GM21367 (cell line): ENCODE measurements at regions not wholly inside any gene's neighbourhood (a gene's known extent, or its start where the extent isn't known, plus 50 kb on each side); places are given as distances from the start of the nearest gene placed in this dataset.
"Not testable (repeated sequence)": the region's sequence is repeated elsewhere in the genome, so short reads cannot be mapped to it uniquely, and the experiment has no call there.

Source experiments
- ATAC-seq: cut with Tn5 transposase; IDR thresholded peaks from one replicate; pipeline ENCODE4 v1.9.1; 2021; ENCODE audit not compliant: unreplicated experiment

DNA sequence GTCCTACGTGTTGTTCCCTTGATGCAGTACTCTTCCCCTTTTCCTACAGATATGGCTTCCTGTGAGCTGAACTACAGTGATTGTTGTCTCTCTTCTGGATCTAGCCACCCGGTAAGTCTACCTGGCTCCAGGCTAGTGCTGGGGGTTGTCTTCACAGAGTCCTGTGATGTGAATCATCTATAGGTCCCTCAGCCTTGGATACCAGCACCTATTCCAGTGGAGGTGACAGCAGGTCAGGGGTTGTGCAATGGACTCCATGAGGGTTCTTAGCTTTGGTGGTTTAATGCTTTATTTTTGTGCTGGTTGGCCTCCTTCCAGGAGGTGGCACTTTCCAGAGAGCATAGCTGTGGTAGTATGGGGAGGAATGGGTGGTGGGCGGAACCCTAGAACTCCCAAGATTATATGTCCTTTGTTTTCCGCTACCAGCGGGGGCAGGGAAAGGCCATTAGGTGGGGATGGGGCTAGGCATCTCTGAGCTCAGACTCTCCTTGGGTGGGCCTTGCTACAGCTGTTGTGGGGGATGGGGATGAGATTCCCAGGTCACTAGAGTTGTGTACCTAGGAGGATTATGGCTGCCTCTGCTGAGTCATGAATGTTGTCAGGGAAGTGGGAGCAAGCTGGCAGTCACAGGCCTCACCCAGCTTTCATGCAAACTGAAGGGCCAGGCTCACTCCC lies 121.4 kb upstream of the ANKRD50 start:
- ATAC-seq = no peak

DNA sequence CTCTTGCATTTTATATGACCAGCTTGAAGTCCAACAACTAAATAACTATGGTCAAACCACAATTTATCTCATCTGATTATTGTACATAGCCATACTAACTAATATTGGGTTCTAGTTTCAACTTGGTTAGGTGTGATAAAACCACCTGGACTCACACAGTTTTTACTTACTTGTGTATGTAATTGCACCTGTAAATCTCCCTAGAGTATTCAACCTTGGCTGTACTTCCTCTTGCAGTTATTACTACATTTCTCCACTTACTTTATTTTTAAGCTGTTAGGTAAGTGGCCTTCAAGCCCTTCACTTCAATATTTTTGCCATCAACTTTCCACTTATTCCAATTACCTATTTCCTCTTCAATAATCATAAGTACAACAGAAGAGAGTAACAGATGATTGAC lies 115.8 kb upstream of the ANKRD50 start:
- no peak for ATAC-seq

GRCh38 chr4:124817531-124817930 lies 105.0 kb upstream of the ANKRD50 start:
- ATAC-seq = no peak

GRCh38 chr4:124812203-124812602 lies 99.7 kb upstream of the ANKRD50 start:
- not testable (repeated sequence) for ATAC-seq

GRCh38 chr4:124810827-124811226 lies 98.3 kb upstream of the ANKRD50 start:
- ATAC-seq = no peak

GRCh38 chr4:124807421-124807820 lies 94.9 kb upstream of the ANKRD50 start:
- no peak for ATAC-seq

GRCh38 chr4:124806403-124806802 lies 93.9 kb upstream of the ANKRD50 start:
- no peak for ATAC-seq

GRCh38 chr4:124804584-124804983 lies 92.1 kb upstream of the ANKRD50 start:
- peak; percentile 73 for ATAC-seq

- no peak for ATAC-seq
These were observed 91.5 kb upstream of the ANKRD50 start for GRCh38 chr4:124804041-124804440.

DNA sequence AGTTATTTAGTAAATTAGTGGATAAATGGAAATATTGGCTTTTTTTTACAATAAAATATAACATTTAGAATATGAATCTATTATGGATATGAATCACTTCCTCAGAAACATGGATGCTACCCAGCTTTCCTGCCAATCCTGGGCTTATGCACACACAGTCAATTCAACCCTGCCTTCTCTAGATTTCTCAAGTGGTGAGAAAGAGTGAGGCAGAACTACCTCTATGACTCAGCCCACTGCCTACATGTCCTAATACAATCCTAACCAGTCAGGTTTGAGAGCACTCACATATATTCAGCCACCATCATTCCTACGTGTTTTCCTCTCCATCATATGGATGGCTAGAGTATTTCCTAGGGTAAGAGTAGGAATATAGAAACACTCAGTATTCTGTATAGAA lies 91.1 kb upstream of the ANKRD50 start:
- no peak for ATAC-seq

DNA sequence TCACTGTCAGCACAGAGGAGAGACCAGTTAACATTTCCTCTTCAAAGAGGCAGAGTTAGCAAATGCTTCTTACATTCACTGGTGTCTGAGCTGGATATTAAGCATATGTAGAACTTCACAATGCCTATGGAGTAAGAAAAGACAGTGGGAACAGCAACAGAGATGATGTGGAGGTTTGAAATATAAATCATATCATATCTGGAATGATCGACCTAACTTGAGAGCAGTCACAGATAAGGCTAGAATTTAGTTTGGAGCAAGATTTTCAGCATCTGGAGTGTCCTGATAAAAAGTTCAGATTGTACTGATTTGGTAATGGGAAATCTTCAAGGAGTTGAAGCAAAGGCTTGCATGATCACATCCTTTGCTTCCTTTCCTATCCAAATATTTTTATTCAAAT lies 90.5 kb upstream of the ANKRD50 start:
- no peak for ATAC-seq

GRCh38 chr4:124797223-124797622 lies 84.7 kb upstream of the ANKRD50 start:
- ATAC-seq = no peak

DNA sequence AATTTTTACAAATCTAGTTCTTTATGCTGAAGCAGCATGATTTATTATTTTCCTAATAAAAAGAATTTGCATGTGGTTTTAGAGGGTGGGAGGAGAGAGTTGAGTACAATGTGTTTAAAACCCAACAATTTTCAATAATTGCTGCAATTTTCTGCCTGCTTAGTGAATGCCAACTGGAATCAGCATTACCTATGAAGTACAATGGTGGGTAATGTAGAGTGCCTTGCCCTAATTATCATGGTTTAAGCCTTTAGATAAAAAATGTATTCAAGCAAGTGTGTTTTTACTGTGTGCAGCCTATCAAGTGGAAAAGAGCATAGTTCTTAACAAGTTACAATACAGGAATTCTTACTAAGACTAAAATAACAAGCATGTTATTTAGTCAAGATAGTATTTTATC lies 77.9 kb upstream of the ANKRD50 start:
- no peak for ATAC-seq

- no peak for ATAC-seq
These were observed 74.1 kb upstream of the ANKRD50 start for GRCh38 chr4:124786634-124787033.

DNA sequence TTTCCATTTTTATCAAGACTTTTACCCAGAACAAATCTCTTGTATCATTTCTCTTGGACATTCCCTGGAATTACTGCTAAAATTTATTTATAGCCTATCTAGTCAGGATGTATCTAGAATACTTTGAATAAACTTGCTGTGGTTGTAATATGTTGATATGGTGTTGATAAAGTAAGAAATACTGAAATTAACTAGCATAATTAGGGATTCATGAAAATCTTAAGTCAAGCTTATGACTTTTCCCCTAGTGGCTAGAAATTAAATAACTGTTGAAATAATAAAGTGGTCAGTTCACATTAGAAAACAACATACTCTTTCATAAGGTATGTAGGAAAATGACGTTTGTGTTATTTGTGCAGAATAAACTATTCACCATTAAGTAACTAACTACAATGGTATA lies 73.1 kb upstream of the ANKRD50 start:
- ATAC-seq = no peak

- no peak for ATAC-seq
These were observed 71.3 kb upstream of the ANKRD50 start for GRCh38 chr4:124783847-124784246.

- ATAC-seq = no peak
These were observed 64.5 kb upstream of the ANKRD50 start for GRCh38 chr4:124777007-124777406.

DNA sequence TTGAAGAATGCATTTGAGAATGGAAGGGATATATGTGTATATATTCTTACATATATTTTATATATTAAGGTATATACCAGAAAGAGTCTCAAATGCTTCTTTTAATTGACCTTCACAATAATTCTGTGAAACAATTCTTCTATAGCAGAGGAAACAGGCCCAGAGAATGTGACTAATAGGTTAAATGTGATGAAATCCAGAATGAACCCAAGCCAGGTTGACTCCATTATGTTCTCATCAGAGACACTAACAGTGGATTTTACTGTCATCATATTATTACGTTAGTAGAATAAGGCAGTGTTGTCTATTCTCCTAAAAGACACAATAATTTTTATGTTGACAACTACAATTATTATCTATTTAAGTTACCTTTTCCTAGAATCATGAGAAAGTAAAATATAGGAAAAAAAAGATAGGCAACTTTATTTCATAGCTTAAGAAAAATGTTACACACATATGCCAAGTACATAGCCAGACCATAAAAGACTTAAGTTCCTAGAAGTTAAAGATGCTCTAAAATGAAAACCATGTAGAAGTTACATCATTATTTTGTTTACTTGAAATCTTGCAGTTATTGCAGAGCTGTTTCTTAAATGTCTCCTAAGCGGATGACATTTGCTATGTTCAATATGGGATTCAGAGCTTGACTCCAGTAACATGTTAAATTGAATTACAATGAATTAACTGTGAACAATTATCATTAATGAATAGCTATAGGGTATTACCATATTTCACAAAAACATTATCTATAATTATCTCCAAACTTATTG lies 56.2 kb upstream of the ANKRD50 start:
- no peak for ATAC-seq

DNA sequence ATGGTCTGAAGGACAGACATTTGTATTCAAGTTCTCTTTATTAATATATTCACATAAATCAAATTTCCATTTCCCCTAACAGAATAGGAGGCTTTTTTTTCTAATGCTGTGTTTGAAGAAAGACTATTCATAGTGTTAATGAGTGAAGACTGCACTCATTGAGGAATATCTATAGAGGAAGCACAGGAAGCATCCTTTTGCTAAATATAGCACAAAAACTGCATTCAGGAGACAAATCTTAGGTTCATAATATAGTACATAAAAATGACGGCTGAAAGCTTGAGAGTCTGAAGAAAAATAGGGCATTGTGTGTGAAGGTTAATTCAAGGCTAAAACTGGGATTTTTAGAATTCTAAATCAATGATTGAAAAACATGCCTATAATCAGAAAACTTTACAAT lies 50.4 kb upstream of the ANKRD50 start:
- ATAC-seq = no peak
